Lung microvascular endothelial cell (primary cell): ENCODE measurements at regions not wholly inside any gene's neighbourhood (a gene's known extent, or its start where the extent isn't known, plus 50 kb on each side); places are given as distances from the start of the nearest gene placed in this dataset.
A peak's percentile ranks its signal among the peaks of the same experiment; 100 is the strongest.

ENCODE experiments used
- DNase-seq, 2 donors: peaks; one replicate each; pipeline versions ENCODE4 v3.0.0 to v3.0.0-alpha.2; 2010; ENCODE audit warnings: low read depth in 2 of 2

- no peak for DNase-seq
Measured at GRCh38 chrX:23525531-23525930, 141.8 kb upstream of the PRDX4 start.

GRCh38 chrX:23540532-23540931, 126.8 kb upstream of the PRDX4 start:
- DNase-seq = no peak

- peak in 1 of 2 donors; percentile 24 for DNase-seq
Measured at GRCh38 chrX:23548164-23548563, 119.1 kb upstream of the PRDX4 start.

- no peak for DNase-seq
Measured at GRCh38 chrX:23552303-23552702, 115.0 kb upstream of the PRDX4 start.

GRCh38 chrX:23554304-23554703, 113.0 kb upstream of the PRDX4 start:
- peak; percentile 60 to 66 for DNase-seq

- DNase-seq = no peak
Measured at GRCh38 chrX:23557070-23557469, 110.2 kb upstream of the PRDX4 start.

GRCh38 chrX:23559975-23560374, 107.3 kb upstream of the PRDX4 start:
- DNase-seq = no peak

GRCh38 chrX:23570674-23571343, 96.5 kb upstream of the PRDX4 start:
- no peak for DNase-seq

- peak in 1 of 2 donors; percentile 7 for DNase-seq
Measured at GRCh38 chrX:23575281-23575680, 92.0 kb upstream of the PRDX4 start.

GRCh38 chrX:23578079-23578478, 89.2 kb upstream of the PRDX4 start:
- peak in 1 of 2 donors; percentile 3 for DNase-seq

- no peak for DNase-seq
Measured at GRCh38 chrX:23589496-23589895, 77.8 kb upstream of the PRDX4 start.

GRCh38 chrX:23592741-23593140, 74.6 kb upstream of the PRDX4 start:
- no peak for DNase-seq

GRCh38 chrX:23598575-23598974, 68.7 kb upstream of the PRDX4 start:
- no peak for DNase-seq

GRCh38 chrX:23603501-23603900, 63.8 kb upstream of the PRDX4 start:
- no peak for DNase-seq

- DNase-seq = no peak
Measured at GRCh38 chrX:23610495-23610894, 56.8 kb upstream of the PRDX4 start.

- DNase-seq = no peak
Measured at GRCh38 chrX:23612846-23613245, 54.4 kb upstream of the PRDX4 start.

- peak; percentile 45 to 46 for DNase-seq
Measured at GRCh38 chrX:23616361-23616760, 50.9 kb upstream of the PRDX4 start.
